ENCODE measurements at regions not wholly inside any gene's neighbourhood (a gene's known extent, or its start where the extent isn't known, plus 50 kb on each side); places are given as distances from the start of the nearest gene placed in this dataset.

- TF ChIP-seq, protein P1, sequence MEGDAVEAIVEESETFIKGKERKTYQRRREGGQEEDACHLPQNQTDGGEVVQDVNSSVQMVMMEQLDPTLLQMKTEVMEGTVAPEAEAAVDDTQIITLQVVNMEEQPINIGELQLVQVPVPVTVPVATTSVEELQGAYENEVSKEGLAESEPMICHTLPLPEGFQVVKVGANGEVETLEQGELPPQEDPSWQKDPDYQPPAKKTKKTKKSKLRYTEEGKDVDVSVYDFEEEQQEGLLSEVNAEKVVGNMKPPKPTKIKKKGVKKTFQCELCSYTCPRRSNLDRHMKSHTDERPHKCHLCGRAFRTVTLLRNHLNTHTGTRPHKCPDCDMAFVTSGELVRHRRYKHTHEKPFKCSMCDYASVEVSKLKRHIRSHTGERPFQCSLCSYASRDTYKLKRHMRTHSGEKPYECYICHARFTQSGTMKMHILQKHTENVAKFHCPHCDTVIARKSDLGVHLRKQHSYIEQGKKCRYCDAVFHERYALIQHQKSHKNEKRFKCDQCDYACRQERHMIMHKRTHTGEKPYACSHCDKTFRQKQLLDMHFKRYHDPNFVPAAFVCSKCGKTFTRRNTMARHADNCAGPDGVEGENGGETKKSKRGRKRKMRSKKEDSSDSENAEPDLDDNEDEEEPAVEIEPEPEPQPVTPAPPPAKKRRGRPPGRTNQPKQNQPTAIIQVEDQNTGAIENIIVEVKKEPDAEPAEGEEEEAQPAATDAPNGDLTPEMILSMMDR (conservative IDR thresholded peaks at IDR 0.05; ENCODE audit: low read depth, low read length), result no peak
- TF ChIP-seq EZH2 (IDR thresholded peaks at IDR 0.05; ENCODE audit: borderline replicate concordance, low read depth, low read length, poor library complexity, severe bottlenecking), result no peak
Measured at GRCh38 chr4:187289371-187289770, 565.7 kb upstream of the FAT1 start.

Data from A673 (cell line).